Smooth muscle cell (in vitro differentiated cells): ENCODE measurements at regions not wholly inside any gene's neighbourhood (a gene's known extent, or its start where the extent isn't known, plus 50 kb on each side); places are given as distances from the start of the nearest gene placed in this dataset.

ENCODE experiments used
- DNase-seq: peaks from one replicate; lab custom pipeline; 2025; ENCODE audit not compliant: unreplicated experiment; lab: John Stamatoyannopoulos, UW
- H2AFZ ChIP-seq: fragments of 200-600 bp; sonication (generic); 2 replicates; pipeline ENCODE4 v1.6.0; 2016; ENCODE audit warnings: antibody characterized with exemption, low read depth, mild to moderate bottlenecking
- H3F3A ChIP-seq: fragments of 200-600 bp; sonication (generic); 2 replicates; pipeline ENCODE4 v1.6.0; 2017; ENCODE audit warnings: antibody characterized with exemption, low read depth
- H3K27ac ChIP-seq: fragments of 200-600 bp; sonication (generic); 2 replicates; pipeline ENCODE4 v1.5.1; 2016; ENCODE audit warnings: low read depth, mild to moderate bottlenecking
- H3K27me3 ChIP-seq: fragments of 200-600 bp; sonication (generic); 2 replicates; pipeline ENCODE4 v1.6.1; 2016; ENCODE audit warnings: low read depth, mild to moderate bottlenecking
- H3K36me3 ChIP-seq: fragments of 200-600 bp; sonication (generic); 2 replicates; pipeline ENCODE4 v1.5.1; 2016; ENCODE audit warnings: low read depth
- H3K4me1 ChIP-seq: fragments of 200-600 bp; sonication (generic); 2 replicates; pipeline ENCODE4 v1.5.1; 2016; ENCODE audit warnings: low read depth
- H3K4me2 ChIP-seq: fragments of 200-600 bp; sonication (generic); 2 replicates; pipeline ENCODE4 v1.6.0; 2016; ENCODE audit warnings: mild to moderate bottlenecking
- H3K4me3 ChIP-seq: fragments of 200-600 bp; sonication (generic); 2 replicates; pipeline ENCODE4 v1.5.1; 2016; ENCODE audit warnings: mild to moderate bottlenecking
- H3K79me2 ChIP-seq: fragments of 200-600 bp; sonication (generic); 2 replicates; pipeline ENCODE4 v1.6.0; 2016; ENCODE audit warnings: low read depth, mild to moderate bottlenecking
- H3K9ac ChIP-seq: fragments of 200-600 bp; sonication (generic); 2 replicates; pipeline ENCODE4 v1.6.0; 2016; ENCODE audit warnings: low read depth
- H3K9me3 ChIP-seq: fragments of 200-600 bp; sonication (generic); replicated peaks from 2 replicates; pipeline ENCODE4 v1.5.1; 2016; ENCODE audit warnings: low read depth
- H4K20me1 ChIP-seq: fragments of 200-600 bp; sonication (generic); 2 replicates; pipeline ENCODE4 v1.6.0; 2016; ENCODE audit warnings: low read depth
- WGBS: methylation state at CpG from one replicate; pipeline ENCODE4 v1.1.7; 2016; ENCODE audit warnings: low lambda C conversion rate; 5-methylcytosine and 5-hydroxymethylcytosine counted together
- TF ChIP-seq, protein P1 (sequence below): fragments of 200-600 bp; sonication (generic); IDR thresholded peaks from 2 replicates; pipeline ENCODE4 v1.5.1; 2017; ENCODE audit warnings: borderline replicate concordance, mild to moderate bottlenecking, antibody characterized with exemption; ENCODE audit not compliant: insufficient read depth, poor library complexity, severe bottlenecking

DNA sequence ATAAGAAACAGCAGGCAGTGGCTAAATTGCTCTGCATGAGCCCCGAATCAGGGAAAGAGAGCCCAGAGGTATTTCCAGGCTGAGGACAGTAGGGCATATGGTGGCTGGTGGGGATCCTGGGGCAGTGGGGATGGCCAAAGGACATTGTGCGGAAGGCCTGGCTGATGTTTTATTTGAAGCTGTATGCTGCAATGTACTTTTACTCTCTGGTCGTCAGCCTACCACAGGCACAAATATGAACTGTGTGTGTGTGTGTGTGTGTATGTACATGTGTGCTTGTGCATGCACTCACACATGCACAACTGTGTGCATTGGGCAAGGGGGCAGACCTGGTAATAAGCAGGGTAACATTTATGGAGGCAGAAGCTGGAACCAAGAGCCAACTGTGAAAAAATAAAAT, 74.7 kb upstream of the GZMB start:
- no peaks in the 10 kb centered on the region for H4K20me1 ChIP-seq
- no peak overlapping the region for H3K9ac ChIP-seq
- H3K27me3 ChIP-seq = peaks cover 2% of the 10 kb centered on the region
- no peaks in the 10 kb centered on the region for H3K79me2 ChIP-seq
- no peaks in the 10 kb centered on the region for H3F3A ChIP-seq
- no peaks in the 10 kb centered on the region for H3K9me3 ChIP-seq
- no peak overlapping the region for H3K4me3 ChIP-seq
- WGBS = 92% methylated on average over 3 of the region's 3 CpGs
- H3K4me2 ChIP-seq = no peak overlapping the region
- no peak for DNase-seq
- no peaks in the 10 kb centered on the region for H3K4me1 ChIP-seq
- no peak overlapping the region for H2AFZ ChIP-seq
- H3K36me3 ChIP-seq = no peaks in the 10 kb centered on the region
- TF ChIP-seq, protein P1, sequence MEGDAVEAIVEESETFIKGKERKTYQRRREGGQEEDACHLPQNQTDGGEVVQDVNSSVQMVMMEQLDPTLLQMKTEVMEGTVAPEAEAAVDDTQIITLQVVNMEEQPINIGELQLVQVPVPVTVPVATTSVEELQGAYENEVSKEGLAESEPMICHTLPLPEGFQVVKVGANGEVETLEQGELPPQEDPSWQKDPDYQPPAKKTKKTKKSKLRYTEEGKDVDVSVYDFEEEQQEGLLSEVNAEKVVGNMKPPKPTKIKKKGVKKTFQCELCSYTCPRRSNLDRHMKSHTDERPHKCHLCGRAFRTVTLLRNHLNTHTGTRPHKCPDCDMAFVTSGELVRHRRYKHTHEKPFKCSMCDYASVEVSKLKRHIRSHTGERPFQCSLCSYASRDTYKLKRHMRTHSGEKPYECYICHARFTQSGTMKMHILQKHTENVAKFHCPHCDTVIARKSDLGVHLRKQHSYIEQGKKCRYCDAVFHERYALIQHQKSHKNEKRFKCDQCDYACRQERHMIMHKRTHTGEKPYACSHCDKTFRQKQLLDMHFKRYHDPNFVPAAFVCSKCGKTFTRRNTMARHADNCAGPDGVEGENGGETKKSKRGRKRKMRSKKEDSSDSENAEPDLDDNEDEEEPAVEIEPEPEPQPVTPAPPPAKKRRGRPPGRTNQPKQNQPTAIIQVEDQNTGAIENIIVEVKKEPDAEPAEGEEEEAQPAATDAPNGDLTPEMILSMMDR = no peak
- H3K27ac ChIP-seq = no peak overlapping the region

DNA sequence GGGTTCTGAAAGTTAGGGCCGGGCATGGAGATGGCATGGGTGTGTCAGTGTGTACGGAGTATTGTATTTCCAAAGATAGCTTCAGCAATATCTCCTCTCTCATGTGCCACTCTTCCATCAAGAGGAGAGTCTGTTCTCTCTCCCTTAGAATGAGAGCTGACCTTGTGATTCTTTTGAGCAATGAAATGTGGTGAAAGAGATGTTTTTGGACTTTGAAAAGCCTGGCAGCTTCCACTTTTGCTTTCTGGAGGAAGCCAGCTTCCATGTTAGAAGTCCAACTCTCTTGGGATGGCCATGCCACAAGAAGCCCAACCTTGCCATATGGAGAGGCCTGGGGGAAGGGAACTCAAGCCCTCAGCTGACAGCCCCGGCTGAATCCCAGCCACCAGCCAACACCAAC, 72.4 kb upstream of the GZMB start:
- DNase-seq = no peak
- peaks cover 5% of the 10 kb centered on the region for H3K27me3 ChIP-seq
- H3K9me3 ChIP-seq = no peaks in the 10 kb centered on the region
- no peak overlapping the region for H3K27ac ChIP-seq
- WGBS = 85% methylated on average over 3 of the region's 3 CpGs
- no peak overlapping the region for H2AFZ ChIP-seq
- H3K4me2 ChIP-seq = no peak overlapping the region
- no peak overlapping the region for H3K9ac ChIP-seq
- TF ChIP-seq, protein P1 = no peak
- no peaks in the 10 kb centered on the region for H3K79me2 ChIP-seq
- H3K36me3 ChIP-seq = no peaks in the 10 kb centered on the region
- no peaks in the 10 kb centered on the region for H3K4me1 ChIP-seq
- no peak overlapping the region for H3K4me3 ChIP-seq
- H4K20me1 ChIP-seq = no peaks in the 10 kb centered on the region
- no peaks in the 10 kb centered on the region for H3F3A ChIP-seq

DNA sequence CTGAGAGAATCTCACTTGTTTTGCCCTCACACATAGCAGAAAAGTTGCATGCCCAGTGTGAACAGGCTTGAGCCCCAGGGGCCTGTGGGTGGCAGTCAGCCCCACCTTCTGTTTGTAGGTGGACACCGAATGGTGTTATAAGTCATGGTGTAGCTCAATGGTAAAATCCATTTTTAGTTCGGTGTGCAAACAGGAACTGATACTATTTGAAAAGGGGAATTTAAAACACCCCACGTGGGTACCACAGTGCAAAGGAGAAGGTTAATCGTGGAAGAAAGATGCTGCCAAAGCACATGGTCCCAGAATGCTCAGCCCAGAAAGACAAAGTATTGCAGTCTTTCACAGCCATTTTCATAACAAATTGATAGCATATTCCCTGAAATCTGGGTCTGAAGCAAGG, 71.8 kb upstream of the GZMB start:
- no peak overlapping the region for H2AFZ ChIP-seq
- no peak for DNase-seq
- no peaks in the 10 kb centered on the region for H3F3A ChIP-seq
- no peaks in the 10 kb centered on the region for H3K4me1 ChIP-seq
- H4K20me1 ChIP-seq = no peaks in the 10 kb centered on the region
- no peak overlapping the region for H3K4me2 ChIP-seq
- H3K9me3 ChIP-seq = no peaks in the 10 kb centered on the region
- H3K36me3 ChIP-seq = no peaks in the 10 kb centered on the region
- WGBS = 93% methylated on average over 4 of the region's 4 CpGs
- no peak overlapping the region for H3K9ac ChIP-seq
- no peak overlapping the region for H3K4me3 ChIP-seq
- H3K27me3 ChIP-seq = peaks cover 5% of the 10 kb centered on the region
- no peak overlapping the region for H3K27ac ChIP-seq
- no peaks in the 10 kb centered on the region for H3K79me2 ChIP-seq
- TF ChIP-seq, protein P1 = no peak

DNA sequence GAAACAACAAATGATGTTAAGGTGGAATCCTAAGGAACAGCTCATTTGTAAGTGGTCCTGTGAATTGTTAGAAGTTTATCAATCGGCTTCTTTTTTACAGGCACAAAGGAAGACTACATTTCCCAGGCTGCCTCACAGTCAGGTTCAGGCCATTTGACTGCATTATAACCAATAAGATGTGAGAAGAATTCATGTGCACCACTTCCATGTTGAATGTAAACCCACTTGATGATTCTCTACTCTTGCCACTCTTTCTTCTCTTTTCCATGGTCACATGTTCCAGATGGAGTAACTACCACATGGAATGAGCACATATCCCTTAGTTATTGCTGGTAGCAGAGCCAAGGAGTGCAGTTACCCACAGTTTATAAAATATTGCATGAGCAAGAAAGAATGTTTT, 67.1 kb upstream of the GZMB start:
- DNase-seq = no peak
- TF ChIP-seq, protein P1 = no peak
- Histone ChIP-seq H3K4me3 (no peak overlapping the region), H3K27ac (no peak overlapping the region), H3K79me2 (no peaks in the 10 kb centered on the region), H3K9ac (no peak overlapping the region), H4K20me1 (no peaks in the 10 kb centered on the region), H3K36me3 (no peaks in the 10 kb centered on the region), H3K27me3 (peaks cover 5% of the 10 kb centered on the region), H3K4me2 (no peak overlapping the region), H2AFZ (no peak overlapping the region), H3K4me1 (no peaks in the 10 kb centered on the region), H3F3A (no peaks in the 10 kb centered on the region), H3K9me3 (no peaks in the 10 kb centered on the region)
- WGBS = 80% methylated on average over 1 of the region's 1 CpG
